ENCODE measurements at regions not wholly inside any gene's neighbourhood (a gene's known extent, or its start where the extent isn't known, plus 50 kb on each side); places are given as distances from the start of the nearest gene placed in this dataset.

DNA sequence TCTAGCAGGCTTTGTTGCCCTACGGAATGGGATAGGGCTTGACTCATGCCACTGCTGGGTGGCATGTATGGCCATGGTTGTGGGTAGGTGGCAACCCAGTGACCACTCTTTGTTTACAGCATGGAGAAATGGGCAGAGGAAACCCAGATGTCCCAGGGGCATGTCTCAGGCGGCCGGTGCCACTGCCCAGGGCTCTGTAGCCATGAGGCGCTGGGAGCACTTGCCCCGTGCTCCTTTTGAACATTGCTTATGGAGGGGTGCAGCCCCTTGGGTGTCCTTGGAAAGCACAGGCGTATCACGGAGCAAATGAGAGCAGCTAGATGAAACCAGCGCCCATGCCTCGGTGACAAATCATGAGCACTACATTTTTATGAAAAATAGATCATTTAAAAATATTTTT, 212.5 kb upstream of the ECI2 start:
- POLR2A ChIA-PET: no interaction called here
- no TSS peak for BruUV-seq (replicated peaks)
- H3K9me3 ChIP-seq (ENCODE audit: control insufficient read depth, insufficient read depth, low read depth, low read length): no peaks in the 10 kb centered on the region
- H3K36me3 ChIP-seq (ENCODE audit: control insufficient read depth, insufficient read depth, low read length): no peaks in the 10 kb centered on the region
- H3K4me3 ChIP-seq (ENCODE audit: low read depth in 2 of 2, low read length in 2 of 2): no peak overlapping the region
- H3K27me3 ChIP-seq (ENCODE audit: control insufficient read depth, insufficient read depth, low read length): no peaks in the 10 kb centered on the region
- CTCF ChIA-PET: no interaction called here
- DNase-seq (ENCODE audit: low read depth, low spot score) (no peak), ATAC-seq (no peak)
- in situ Hi-C loops (cut with HindIII; ENCODE audit: low pct_unique_long_range_greater_than_20kb, low sequenced_read_pairs) (no loop called here), intact Hi-C loops (cut with micrococcal nuclease; ENCODE audit: unreplicated experiment) (no loop called here)
- H3K4me1 ChIP-seq (ENCODE audit: control insufficient read depth, insufficient read depth, low read length): peaks cover 10% of the 10 kb centered on the region
- no peak overlapping the region for H3K27ac ChIP-seq (ENCODE audit: low read length)
- TF ChIP-seq TCF7L2 (IDR thresholded peaks at IDR 0.05; ENCODE audit: low read depth, low read length) (no peak), CTCF (IDR thresholded peaks at IDR 0.05) (no peak)

DNA sequence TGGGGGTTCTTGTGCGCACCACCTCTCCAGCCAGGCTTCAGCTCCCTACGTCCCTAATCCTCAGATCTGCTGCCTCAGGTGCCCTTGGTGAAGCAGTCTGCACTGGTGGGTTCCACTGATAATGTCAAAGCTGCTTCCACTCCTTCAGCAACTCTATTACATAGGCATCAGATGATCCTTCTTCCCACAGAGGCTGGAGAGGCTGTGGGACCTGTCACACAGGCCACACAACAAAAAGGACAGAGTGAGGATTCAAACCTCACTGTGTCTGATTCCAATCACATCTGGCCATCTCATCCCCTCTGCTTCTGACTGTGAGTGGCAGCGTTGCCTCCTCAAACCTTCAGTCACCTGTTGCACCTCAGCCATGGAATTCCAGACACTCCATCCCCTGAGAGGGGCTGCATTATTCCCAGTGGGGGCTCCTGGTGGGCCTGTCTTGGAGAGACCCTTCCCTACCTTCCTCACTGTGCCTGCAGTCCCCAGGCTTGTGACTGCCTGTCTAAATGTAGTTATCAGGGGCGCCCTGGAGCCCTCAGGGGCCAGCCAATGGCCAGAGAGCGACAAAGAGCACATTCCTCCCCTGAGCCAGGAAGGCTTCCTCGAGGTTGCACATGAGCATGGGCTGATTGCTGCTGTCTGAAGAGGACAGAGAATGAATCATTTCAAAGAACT, 211.4 kb upstream of the ECI2 start:
- BruUV-seq (replicated peaks): no TSS peak
- Histone ChIP-seq H3K4me1 (ENCODE audit: control insufficient read depth, insufficient read depth, low read length) (peaks cover 3% of the 10 kb centered on the region), H3K9me3 (ENCODE audit: control insufficient read depth, insufficient read depth, low read depth, low read length) (no peaks in the 10 kb centered on the region), H3K4me3 (ENCODE audit: low read depth in 2 of 2, low read length in 2 of 2) (no peak overlapping the region), H3K27me3 (ENCODE audit: control insufficient read depth, insufficient read depth, low read length) (no peaks in the 10 kb centered on the region), H3K27ac (ENCODE audit: low read length) (no peak overlapping the region), H3K36me3 (ENCODE audit: control insufficient read depth, insufficient read depth, low read length) (no peaks in the 10 kb centered on the region)
- DNase-seq (ENCODE audit: low read depth, low spot score) (no peak), ATAC-seq (no peak)
- ChIA-PET POLR2A (no interaction called here), CTCF (no interaction called here)
- in situ Hi-C loops (cut with HindIII; ENCODE audit: low pct_unique_long_range_greater_than_20kb, low sequenced_read_pairs): no loop called here
- intact Hi-C loops (cut with micrococcal nuclease; ENCODE audit: unreplicated experiment): no loop called here
- TF ChIP-seq CTCF (IDR thresholded peaks at IDR 0.05) (no peak), TCF7L2 (IDR thresholded peaks at IDR 0.05; ENCODE audit: low read depth, low read length) (no peak), POLR2AphosphoS5 (IDR thresholded peaks at IDR 0.05; ENCODE audit: low read depth, low read length) (no peak), SIN3A (IDR thresholded peaks at IDR 0.05; ENCODE audit: borderline replicate concordance, insufficient read depth, low read depth, low read length) (no peak)
- TF ChIP-seq, protein P1, sequence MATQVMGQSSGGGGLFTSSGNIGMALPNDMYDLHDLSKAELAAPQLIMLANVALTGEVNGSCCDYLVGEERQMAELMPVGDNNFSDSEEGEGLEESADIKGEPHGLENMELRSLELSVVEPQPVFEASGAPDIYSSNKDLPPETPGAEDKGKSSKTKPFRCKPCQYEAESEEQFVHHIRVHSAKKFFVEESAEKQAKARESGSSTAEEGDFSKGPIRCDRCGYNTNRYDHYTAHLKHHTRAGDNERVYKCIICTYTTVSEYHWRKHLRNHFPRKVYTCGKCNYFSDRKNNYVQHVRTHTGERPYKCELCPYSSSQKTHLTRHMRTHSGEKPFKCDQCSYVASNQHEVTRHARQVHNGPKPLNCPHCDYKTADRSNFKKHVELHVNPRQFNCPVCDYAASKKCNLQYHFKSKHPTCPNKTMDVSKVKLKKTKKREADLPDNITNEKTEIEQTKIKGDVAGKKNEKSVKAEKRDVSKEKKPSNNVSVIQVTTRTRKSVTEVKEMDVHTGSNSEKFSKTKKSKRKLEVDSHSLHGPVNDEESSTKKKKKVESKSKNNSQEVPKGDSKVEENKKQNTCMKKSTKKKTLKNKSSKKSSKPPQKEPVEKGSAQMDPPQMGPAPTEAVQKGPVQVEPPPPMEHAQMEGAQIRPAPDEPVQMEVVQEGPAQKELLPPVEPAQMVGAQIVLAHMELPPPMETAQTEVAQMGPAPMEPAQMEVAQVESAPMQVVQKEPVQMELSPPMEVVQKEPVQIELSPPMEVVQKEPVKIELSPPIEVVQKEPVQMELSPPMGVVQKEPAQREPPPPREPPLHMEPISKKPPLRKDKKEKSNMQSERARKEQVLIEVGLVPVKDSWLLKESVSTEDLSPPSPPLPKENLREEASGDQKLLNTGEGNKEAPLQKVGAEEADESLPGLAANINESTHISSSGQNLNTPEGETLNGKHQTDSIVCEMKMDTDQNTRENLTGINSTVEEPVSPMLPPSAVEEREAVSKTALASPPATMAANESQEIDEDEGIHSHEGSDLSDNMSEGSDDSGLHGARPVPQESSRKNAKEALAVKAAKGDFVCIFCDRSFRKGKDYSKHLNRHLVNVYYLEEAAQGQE (IDR thresholded peaks at IDR 0.05; ENCODE audit: insufficient read depth in 1 of 2, low read depth in 2 of 2, low read length in 1 of 2): no peak

Measured in Panc1 (cell line).